Fibroblast of lung (primary cell): ENCODE measurements at regions not wholly inside any gene's neighbourhood (a gene's known extent, or its start where the extent isn't known, plus 50 kb on each side); places are given as distances from the start of the nearest gene placed in this dataset.

Experiments
- EZH2 ChIP-seq: IDR thresholded peaks from 2 replicates; pipeline ENCODE4 v1.5.1; 2012; ENCODE audit warnings: low read length, control low read depth, mild to moderate bottlenecking; ENCODE audit errors: missing control alignments
- TF ChIP-seq, protein P1 (sequence below), 2 donors: IDR thresholded peaks in 1 of 2; conservative IDR thresholded peaks in 1 of 2; 1 replicate in 1 of 2; 2 replicates in 1 of 2; pipeline ENCODE4 v1.5.1; 2011 to 2012; ENCODE audit warnings: low read length in 2 of 2, control low read depth in 1 of 2, inconsistent platforms in 1 of 2, low read depth in 1 of 2, mild to moderate bottlenecking in 1 of 2

DNA sequence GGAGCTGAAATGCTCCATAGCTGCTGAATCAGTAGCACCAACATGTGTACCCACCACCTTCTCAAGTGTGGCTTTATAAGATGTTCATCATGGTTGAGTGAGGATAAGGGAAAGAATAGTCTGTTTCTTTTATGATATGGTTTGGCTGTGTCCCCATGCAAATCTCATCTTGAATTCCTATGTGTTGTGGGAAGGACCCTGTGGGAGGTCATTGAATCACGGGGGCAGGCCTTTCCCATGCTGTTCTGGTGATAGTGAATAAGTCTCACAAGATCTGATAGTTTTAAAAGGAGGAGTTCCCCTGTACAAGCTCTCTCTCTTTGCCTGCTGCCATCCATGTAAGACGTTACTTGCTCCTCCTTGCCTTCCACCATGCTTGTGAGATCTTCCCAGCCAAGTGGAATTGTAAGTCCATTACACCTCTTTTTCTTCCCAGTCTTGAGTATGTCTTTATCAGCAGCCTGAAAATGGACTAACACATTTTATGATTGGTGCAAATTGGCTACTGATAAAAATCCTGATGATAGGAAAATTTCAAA, 799.9 kb downstream of the TNS3 start:
- TF ChIP-seq, protein P1, sequence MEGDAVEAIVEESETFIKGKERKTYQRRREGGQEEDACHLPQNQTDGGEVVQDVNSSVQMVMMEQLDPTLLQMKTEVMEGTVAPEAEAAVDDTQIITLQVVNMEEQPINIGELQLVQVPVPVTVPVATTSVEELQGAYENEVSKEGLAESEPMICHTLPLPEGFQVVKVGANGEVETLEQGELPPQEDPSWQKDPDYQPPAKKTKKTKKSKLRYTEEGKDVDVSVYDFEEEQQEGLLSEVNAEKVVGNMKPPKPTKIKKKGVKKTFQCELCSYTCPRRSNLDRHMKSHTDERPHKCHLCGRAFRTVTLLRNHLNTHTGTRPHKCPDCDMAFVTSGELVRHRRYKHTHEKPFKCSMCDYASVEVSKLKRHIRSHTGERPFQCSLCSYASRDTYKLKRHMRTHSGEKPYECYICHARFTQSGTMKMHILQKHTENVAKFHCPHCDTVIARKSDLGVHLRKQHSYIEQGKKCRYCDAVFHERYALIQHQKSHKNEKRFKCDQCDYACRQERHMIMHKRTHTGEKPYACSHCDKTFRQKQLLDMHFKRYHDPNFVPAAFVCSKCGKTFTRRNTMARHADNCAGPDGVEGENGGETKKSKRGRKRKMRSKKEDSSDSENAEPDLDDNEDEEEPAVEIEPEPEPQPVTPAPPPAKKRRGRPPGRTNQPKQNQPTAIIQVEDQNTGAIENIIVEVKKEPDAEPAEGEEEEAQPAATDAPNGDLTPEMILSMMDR (conservative IDR thresholded peaks at IDR 0.05 in 1 of 2, IDR thresholded peaks at IDR 0.05 in 1 of 2; ENCODE audit: low read depth in 1 of 2, low read length in 2 of 2): no peak
- TF ChIP-seq EZH2: no peak
